ENCODE measurements at regions not wholly inside any gene's neighbourhood (a gene's known extent, or its start where the extent isn't known, plus 50 kb on each side); places are given as distances from the start of the nearest gene placed in this dataset.

DNA sequence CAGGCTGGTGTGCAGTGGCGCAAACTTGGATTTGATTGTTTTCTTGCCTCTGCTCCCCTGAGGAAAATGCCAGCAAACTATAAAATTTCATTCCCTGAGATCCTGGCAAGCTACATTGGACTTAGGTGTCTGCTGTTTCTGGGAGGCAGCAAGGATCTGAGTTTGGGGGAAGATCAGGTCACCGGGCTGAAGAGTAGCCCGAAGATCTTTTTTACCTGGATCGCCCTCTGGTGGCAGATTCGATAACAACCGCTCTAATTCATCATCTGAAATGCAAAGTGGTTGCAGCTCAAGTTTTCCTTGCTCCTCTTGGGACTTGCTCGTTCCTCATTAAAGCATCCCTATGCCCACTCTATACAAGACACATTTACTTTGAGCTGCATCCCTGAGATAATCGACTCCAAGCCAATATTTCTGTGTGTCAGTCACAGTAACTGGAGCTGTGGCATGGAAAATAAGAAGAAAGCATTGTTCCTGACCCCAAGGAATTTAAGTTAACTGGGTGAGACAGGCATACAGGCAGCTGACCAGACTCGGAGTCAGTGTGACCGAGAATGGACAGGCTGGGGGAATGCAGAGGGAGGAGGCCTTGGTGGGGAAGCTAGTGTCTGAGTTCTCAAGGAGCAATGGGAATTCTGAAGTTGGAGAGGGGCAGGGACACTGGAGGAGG is 131.8 kb upstream of the PROKR2 start:
- no peaks in the 10 kb centered on the region for H3K36me3 ChIP-seq (ENCODE audit: control insufficient read depth, insufficient read depth, low read length)
- no peaks in the 10 kb centered on the region for H3K4me1 ChIP-seq (ENCODE audit: control insufficient read depth, insufficient read depth, low read length)
- H3K27ac ChIP-seq (ENCODE audit: low read depth, low read length): no peak overlapping the region
- peak overlapping the region; percentile 4 for H3K9ac ChIP-seq (ENCODE audit: low read length)
- H3K4me3 ChIP-seq (ENCODE audit: low read length): no peak overlapping the region
- no peaks in the 10 kb centered on the region for H3K27me3 ChIP-seq (ENCODE audit: control insufficient read depth, insufficient read depth, low read length)

DNA sequence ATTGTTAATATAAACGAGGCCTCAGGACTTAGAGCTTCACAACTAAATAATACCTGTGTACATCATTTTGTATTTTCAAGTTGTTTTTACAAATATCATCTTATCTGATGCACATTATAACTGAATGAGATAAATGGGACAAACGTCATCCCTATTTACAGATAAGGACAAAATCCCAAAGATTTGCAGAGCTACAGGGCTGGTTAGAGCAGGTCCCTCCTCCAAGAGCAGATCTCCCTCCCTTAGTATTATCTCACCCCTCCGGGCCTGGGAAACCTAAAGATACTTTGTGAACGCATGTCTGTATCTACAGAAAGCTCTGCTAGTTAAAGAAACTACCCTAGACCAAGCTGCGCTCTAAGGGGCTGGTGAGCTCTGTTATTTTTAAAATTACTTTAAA is 130.4 kb upstream of the PROKR2 start:
- Histone ChIP-seq H3K4me1 (ENCODE audit: control insufficient read depth, insufficient read depth, low read length) (no peaks in the 10 kb centered on the region), H3K27me3 (ENCODE audit: control insufficient read depth, insufficient read depth, low read length) (no peaks in the 10 kb centered on the region), H3K27ac (ENCODE audit: low read depth, low read length) (no peak overlapping the region), H3K9ac (ENCODE audit: low read length) (no peak overlapping the region), H3K4me3 (ENCODE audit: low read length) (no peak overlapping the region), H3K36me3 (ENCODE audit: control insufficient read depth, insufficient read depth, low read length) (no peaks in the 10 kb centered on the region)

DNA sequence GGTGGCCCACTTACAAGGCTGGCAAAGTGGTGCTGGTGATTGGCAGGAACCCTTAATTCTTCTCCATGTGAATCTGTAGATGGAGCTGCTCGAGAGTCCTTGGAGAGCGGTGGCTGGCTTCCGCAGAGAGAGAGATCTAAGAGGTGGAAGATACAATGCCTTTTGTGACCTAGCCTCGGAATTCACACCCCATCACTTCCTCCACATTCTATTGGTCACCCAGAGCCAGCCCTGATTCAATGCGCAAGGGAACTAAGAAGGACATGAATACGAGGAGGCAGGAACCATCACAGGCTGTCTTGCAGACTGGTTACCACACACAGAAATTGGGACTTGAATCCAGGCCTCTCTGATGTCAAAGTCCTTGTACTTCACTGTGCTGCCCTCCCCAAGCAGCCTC is 128.9 kb upstream of the PROKR2 start:
- no peak overlapping the region for H3K27ac ChIP-seq (ENCODE audit: low read depth, low read length)
- H3K36me3 ChIP-seq (ENCODE audit: control insufficient read depth, insufficient read depth, low read length): no peaks in the 10 kb centered on the region
- H3K9ac ChIP-seq (ENCODE audit: low read length): no peak overlapping the region
- H3K4me3 ChIP-seq (ENCODE audit: low read length): no peak overlapping the region
- H3K4me1 ChIP-seq (ENCODE audit: control insufficient read depth, insufficient read depth, low read length): no peaks in the 10 kb centered on the region
- no peaks in the 10 kb centered on the region for H3K27me3 ChIP-seq (ENCODE audit: control insufficient read depth, insufficient read depth, low read length)

DNA sequence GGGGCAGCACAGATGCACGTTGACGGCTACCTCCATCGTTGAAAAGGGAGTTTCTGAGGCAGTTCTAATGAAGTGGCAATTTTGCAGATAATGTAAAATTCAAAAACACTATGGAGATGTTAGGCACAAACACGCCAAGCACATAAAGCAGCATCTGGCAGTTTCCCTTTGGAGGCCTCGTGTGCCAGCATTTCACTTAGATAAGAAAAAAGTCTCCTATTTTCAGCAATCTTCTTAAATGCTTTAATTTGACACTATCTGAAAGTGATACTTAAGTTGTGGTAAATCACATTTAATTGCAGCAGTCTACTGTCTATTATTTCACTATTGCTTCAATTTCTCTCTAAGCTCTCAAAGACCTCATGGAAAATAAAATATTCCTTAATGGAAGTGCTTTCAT is 125.3 kb upstream of the PROKR2 start:
- Histone ChIP-seq H3K27me3 (ENCODE audit: control insufficient read depth, insufficient read depth, low read length) (no peaks in the 10 kb centered on the region), H3K36me3 (ENCODE audit: control insufficient read depth, insufficient read depth, low read length) (no peaks in the 10 kb centered on the region), H3K27ac (ENCODE audit: low read depth, low read length) (no peak overlapping the region), H3K4me1 (ENCODE audit: control insufficient read depth, insufficient read depth, low read length) (no peaks in the 10 kb centered on the region), H3K9ac (ENCODE audit: low read length) (no peak overlapping the region), H3K4me3 (ENCODE audit: low read length) (no peak overlapping the region)

DNA sequence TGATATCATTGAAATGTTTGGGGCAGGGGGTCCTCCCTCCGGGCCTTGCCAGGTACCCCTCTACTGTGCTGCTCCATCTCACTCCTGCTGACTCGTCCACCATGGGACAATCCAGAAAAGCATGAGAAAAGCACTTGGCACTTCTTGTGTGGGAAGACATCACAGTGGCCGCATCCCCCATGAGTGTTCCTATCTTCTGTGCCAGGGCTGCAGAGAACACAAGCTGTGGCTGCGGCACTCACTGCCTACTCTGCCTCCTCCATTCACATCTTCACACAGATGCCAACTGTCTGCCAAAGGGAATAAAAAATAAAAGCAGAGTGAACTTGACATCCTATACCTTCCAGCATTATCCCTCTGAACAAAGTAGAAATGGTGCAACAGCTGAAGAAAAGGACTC is 117.4 kb upstream of the PROKR2 start:
- Histone ChIP-seq H3K27me3 (ENCODE audit: control insufficient read depth, insufficient read depth, low read length) (peaks cover 2% of the 10 kb centered on the region), H3K9ac (ENCODE audit: low read length) (no peak overlapping the region), H3K36me3 (ENCODE audit: control insufficient read depth, insufficient read depth, low read length) (no peaks in the 10 kb centered on the region), H3K4me3 (ENCODE audit: low read length) (no peak overlapping the region), H3K4me1 (ENCODE audit: control insufficient read depth, insufficient read depth, low read length) (no peaks in the 10 kb centered on the region), H3K27ac (ENCODE audit: low read depth, low read length) (no peak overlapping the region)

DNA sequence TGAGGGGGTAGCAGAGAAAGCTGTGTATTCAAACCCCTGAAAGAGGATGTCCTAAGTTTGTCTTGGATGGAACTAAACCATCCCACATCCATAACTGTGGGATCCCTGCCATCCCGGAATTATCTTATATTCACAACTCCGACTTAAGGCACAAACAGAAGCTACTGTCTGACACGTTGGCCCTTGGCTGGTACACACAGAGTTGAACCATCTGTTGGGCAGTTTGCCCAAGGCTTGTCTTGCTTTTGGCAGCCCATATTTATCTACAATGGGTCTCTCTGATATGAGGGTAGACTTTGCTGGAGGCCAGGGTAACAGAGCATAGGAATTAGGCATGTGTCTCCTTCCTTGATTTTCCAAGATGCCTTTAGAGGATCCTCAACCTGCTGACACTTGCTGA is 116.6 kb upstream of the PROKR2 start:
- H3K27ac ChIP-seq (ENCODE audit: low read depth, low read length): no peak overlapping the region
- no peak overlapping the region for H3K9ac ChIP-seq (ENCODE audit: low read length)
- no peaks in the 10 kb centered on the region for H3K4me1 ChIP-seq (ENCODE audit: control insufficient read depth, insufficient read depth, low read length)
- peaks cover 2% of the 10 kb centered on the region for H3K27me3 ChIP-seq (ENCODE audit: control insufficient read depth, insufficient read depth, low read length)
- H3K4me3 ChIP-seq (ENCODE audit: low read length): no peak overlapping the region
- no peaks in the 10 kb centered on the region for H3K36me3 ChIP-seq (ENCODE audit: control insufficient read depth, insufficient read depth, low read length)

DNA sequence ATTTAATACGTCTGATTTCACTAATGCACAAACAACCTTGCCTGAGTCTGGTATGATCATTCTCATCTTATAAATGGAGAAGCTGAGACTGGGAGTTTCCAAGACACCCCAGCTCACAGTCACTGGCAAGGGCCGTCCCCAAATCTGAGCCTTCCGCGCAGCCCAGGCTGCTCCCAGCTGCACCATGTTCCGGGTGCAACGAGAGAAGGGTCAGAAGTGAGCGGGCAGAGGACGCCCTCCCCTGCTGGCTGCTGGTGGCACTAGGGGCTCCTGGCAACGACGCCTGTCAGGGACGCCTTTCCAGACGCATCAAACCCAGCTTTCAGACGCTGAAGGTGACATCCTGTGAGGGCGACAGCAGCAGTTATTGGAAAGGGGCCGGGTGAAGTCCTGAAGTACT is 115.3 kb upstream of the PROKR2 start:
- Histone ChIP-seq H3K36me3 (ENCODE audit: control insufficient read depth, insufficient read depth, low read length) (no peaks in the 10 kb centered on the region), H3K4me1 (ENCODE audit: control insufficient read depth, insufficient read depth, low read length) (no peaks in the 10 kb centered on the region), H3K27me3 (ENCODE audit: control insufficient read depth, insufficient read depth, low read length) (peaks cover 2% of the 10 kb centered on the region), H3K9ac (ENCODE audit: low read length) (no peak overlapping the region), H3K4me3 (ENCODE audit: low read length) (no peak overlapping the region), H3K27ac (ENCODE audit: low read depth, low read length) (no peak overlapping the region)

DNA sequence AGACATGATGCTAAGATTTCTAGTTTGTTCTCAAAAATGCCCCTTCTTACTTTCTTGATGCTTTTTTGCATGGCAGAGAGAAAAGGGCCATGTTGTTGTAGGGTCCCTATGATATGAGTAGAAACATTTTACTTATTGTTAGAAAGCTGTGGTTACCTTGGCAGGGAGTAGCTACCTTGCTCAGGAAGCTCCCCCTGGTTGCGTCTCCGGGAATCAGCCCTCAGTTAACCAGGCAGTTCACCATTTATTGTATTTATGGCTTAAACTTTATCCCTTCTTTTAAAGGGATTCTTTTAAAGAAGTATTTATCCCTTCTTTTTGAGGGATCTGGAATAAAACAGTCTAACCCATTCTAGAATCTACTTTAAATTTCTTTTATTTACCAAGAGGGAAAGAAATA is 113.9 kb upstream of the PROKR2 start:
- peaks cover 2% of the 10 kb centered on the region for H3K27me3 ChIP-seq (ENCODE audit: control insufficient read depth, insufficient read depth, low read length)
- no peak overlapping the region for H3K27ac ChIP-seq (ENCODE audit: low read depth, low read length)
- no peaks in the 10 kb centered on the region for H3K4me1 ChIP-seq (ENCODE audit: control insufficient read depth, insufficient read depth, low read length)
- H3K36me3 ChIP-seq (ENCODE audit: control insufficient read depth, insufficient read depth, low read length): no peaks in the 10 kb centered on the region
- H3K4me3 ChIP-seq (ENCODE audit: low read length): no peak overlapping the region
- no peak overlapping the region for H3K9ac ChIP-seq (ENCODE audit: low read length)

DNA sequence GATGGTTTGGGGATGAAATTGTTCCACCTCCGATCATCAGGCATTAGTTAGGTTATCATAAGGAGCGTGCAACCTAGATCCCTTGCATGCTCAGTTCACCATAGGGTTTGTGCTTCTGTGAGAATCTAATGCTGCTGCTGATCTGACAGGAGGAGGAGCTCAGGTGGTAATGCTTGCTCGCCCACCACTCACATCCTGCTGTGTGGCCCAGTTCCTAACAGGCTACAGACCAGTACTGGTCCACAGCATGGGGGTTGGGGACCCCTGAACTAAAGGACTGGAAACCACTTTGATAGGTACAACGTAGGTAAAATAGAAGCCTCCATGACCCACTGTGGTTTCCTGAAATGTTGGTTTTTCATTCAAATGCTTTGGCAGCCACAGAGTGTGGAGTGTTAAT is 109.3 kb upstream of the PROKR2 start:
- no peak overlapping the region for H3K27ac ChIP-seq (ENCODE audit: low read depth, low read length)
- no peaks in the 10 kb centered on the region for H3K36me3 ChIP-seq (ENCODE audit: control insufficient read depth, insufficient read depth, low read length)
- H3K4me1 ChIP-seq (ENCODE audit: control insufficient read depth, insufficient read depth, low read length): no peaks in the 10 kb centered on the region
- H3K9ac ChIP-seq (ENCODE audit: low read length): no peak overlapping the region
- H3K27me3 ChIP-seq (ENCODE audit: control insufficient read depth, insufficient read depth, low read length): no peaks in the 10 kb centered on the region
- no peak overlapping the region for H3K4me3 ChIP-seq (ENCODE audit: low read length)

DNA sequence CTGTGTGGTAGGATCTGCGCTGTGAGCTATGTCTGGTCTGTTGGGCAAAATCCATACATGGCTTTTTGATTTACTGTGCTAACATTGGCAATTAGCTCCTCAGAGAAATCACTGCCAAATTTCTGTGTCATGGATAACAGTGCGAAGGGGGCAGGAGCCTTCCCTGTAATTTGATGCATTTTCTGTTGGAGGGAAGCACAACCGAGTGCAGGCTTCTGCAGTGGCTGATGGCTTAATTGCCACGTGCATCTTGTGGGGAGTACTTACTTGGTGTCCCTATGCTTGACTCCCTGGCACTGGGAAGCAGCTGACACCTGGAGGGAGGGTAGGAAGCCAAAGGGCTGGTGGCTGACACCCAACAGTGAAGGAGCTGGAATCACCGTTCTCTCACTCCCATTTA is 99.3 kb upstream of the PROKR2 start:
- Histone ChIP-seq H3K27ac (ENCODE audit: low read depth, low read length) (no peak overlapping the region), H3K36me3 (ENCODE audit: control insufficient read depth, insufficient read depth, low read length) (no peaks in the 10 kb centered on the region), H3K27me3 (ENCODE audit: control insufficient read depth, insufficient read depth, low read length) (no peaks in the 10 kb centered on the region), H3K4me1 (ENCODE audit: control insufficient read depth, insufficient read depth, low read length) (no peaks in the 10 kb centered on the region), H3K9ac (ENCODE audit: low read length) (no peak overlapping the region), H3K4me3 (ENCODE audit: low read length) (no peak overlapping the region)

DNA sequence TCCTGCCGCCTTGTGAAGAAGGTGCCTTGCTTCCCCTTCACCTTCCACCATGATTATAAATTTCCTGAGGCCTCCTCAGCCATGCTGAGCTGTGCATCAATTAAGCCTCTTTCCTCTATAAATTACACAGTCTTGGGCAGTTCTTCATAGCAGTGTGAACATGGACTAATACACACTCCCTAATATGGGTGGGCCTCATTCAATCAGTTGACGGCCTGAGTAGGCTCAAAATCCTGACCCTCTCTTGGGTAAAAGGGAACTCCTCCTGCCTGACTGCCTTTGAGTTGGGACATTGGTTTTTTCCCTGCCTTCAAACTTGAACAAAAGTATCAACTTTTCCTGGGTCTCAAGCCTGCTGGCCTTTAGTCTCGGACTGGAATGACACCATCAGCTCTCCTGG is 96.6 kb upstream of the PROKR2 start:
- Histone ChIP-seq H3K27ac (ENCODE audit: low read depth, low read length) (no peak overlapping the region), H3K36me3 (ENCODE audit: control insufficient read depth, insufficient read depth, low read length) (no peaks in the 10 kb centered on the region), H3K27me3 (ENCODE audit: control insufficient read depth, insufficient read depth, low read length) (no peaks in the 10 kb centered on the region), H3K4me3 (ENCODE audit: low read length) (no peak overlapping the region), H3K4me1 (ENCODE audit: control insufficient read depth, insufficient read depth, low read length) (no peaks in the 10 kb centered on the region), H3K9ac (ENCODE audit: low read length) (no peak overlapping the region)

DNA sequence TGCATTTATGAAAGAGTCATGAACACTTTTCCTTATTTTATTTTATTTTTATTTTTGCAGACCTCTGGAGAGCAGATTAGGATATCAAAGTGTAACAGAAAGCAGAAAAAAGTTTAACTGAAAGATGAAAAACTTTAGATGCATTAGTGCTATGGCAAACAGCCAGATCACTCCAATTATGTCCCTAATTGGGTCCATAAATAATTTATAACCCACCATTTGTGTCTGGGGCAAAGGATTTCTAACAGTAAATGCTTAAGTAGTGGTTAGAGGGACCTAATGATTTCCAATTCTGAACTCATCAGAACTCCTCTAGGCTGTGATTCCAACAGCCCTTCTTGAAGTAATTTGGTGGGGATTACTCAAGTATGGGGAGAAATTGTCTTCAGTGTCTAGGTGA is 93.7 kb upstream of the PROKR2 start:
- Histone ChIP-seq H3K4me1 (ENCODE audit: control insufficient read depth, insufficient read depth, low read length) (no peaks in the 10 kb centered on the region), H3K36me3 (ENCODE audit: control insufficient read depth, insufficient read depth, low read length) (no peaks in the 10 kb centered on the region), H3K27ac (ENCODE audit: low read depth, low read length) (no peak overlapping the region), H3K27me3 (ENCODE audit: control insufficient read depth, insufficient read depth, low read length) (no peaks in the 10 kb centered on the region), H3K9ac (ENCODE audit: low read length) (no peak overlapping the region), H3K4me3 (ENCODE audit: low read length) (no peak overlapping the region)

DNA sequence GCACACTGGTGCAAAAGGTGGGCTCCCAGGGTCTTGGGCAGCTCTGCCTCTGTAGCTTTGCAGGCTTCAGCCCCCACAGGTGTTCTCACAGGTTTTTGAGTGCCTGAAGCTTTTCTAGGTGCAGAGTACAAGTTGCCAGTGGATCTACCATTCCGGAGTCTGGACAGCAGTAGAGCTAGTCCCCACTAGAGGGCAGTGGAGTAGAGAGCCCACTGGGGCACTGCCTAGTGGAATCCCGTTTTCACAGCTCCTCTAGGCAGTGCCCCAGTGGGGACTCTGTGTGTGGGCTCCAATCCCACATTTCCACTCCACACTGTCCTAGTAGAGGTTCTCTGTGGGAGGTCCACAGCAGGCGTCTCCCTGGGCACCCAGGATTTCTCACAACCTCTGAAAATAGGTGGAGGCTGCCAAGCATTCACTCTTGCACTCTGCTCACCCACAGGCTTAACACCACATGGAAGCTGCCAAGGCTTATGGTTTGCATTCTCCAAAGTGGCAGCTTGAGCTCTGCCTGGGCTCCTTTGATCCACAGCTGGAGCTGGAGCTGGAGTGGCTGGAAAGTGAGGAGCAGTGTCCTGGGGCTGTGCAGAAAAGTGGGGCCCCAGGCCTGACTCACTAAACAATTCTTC is 86.3 kb upstream of the PROKR2 start:
- Histone ChIP-seq H3K27me3 (ENCODE audit: control insufficient read depth, insufficient read depth, low read length) (no peaks in the 10 kb centered on the region), H3K4me1 (ENCODE audit: control insufficient read depth, insufficient read depth, low read length) (no peaks in the 10 kb centered on the region), H3K36me3 (ENCODE audit: control insufficient read depth, insufficient read depth, low read length) (no peaks in the 10 kb centered on the region), H3K4me3 (ENCODE audit: low read length) (no peak overlapping the region), H3K9ac (ENCODE audit: low read length) (no peak overlapping the region), H3K27ac (ENCODE audit: low read depth, low read length) (no peak overlapping the region)
